ENCODE measurements at regions not wholly inside any gene's neighbourhood (a gene's known extent, or its start where the extent isn't known, plus 50 kb on each side); places are given as distances from the start of the nearest gene placed in this dataset.

GRCh38 chr4:160848901-160849760 lies 1314.7 kb downstream of the FSTL5 start:
- TF ChIP-seq CTCF (IDR thresholded peaks at IDR 0.05; ENCODE audit: insufficient read depth, low read depth, low read length, missing control alignments): no peak
- no peak overlapping the region for H3K4me3 ChIP-seq (ENCODE audit: low read length)
- peak; percentile 36 for DNase-seq (ENCODE audit: low read depth)

GRCh38 chr4:160864253-160864652 lies 1299.5 kb downstream of the FSTL5 start:
- H3K4me3 ChIP-seq (ENCODE audit: low read length): no peak overlapping the region
- no peak for TF ChIP-seq CTCF (IDR thresholded peaks at IDR 0.05; ENCODE audit: insufficient read depth, low read depth, low read length, missing control alignments)
- DNase-seq (ENCODE audit: low read depth): no peak

GRCh38 chr4:160869899-160870298 lies 1293.9 kb downstream of the FSTL5 start:
- no peak overlapping the region for H3K4me3 ChIP-seq (ENCODE audit: low read length)
- DNase-seq (ENCODE audit: low read depth): no peak
- TF ChIP-seq CTCF (IDR thresholded peaks at IDR 0.05; ENCODE audit: insufficient read depth, low read depth, low read length, missing control alignments): no peak

GRCh38 chr4:160872491-160872890 lies 1291.3 kb downstream of the FSTL5 start:
- no peak overlapping the region for H3K4me3 ChIP-seq (ENCODE audit: low read length)
- DNase-seq (ENCODE audit: low read depth): no peak
- no peak for TF ChIP-seq CTCF (IDR thresholded peaks at IDR 0.05; ENCODE audit: insufficient read depth, low read depth, low read length, missing control alignments)

GRCh38 chr4:160877087-160877790 lies 1286.6 kb downstream of the FSTL5 start:
- no peak for TF ChIP-seq CTCF (IDR thresholded peaks at IDR 0.05; ENCODE audit: insufficient read depth, low read depth, low read length, missing control alignments)

GRCh38 chr4:160880180-160880579 lies 1283.6 kb downstream of the FSTL5 start:
- no peak overlapping the region for H3K4me3 ChIP-seq (ENCODE audit: low read length)
- DNase-seq (ENCODE audit: low read depth): no peak

More at GRCh38 chr4:160877087-160877790, 1286.6 kb downstream of the FSTL5 start:
- peak; percentile 25 for DNase-seq (ENCODE audit: low read depth)
- H3K4me3 ChIP-seq (ENCODE audit: low read length): no peak overlapping the region

More at GRCh38 chr4:160880180-160880579, 1283.6 kb downstream of the FSTL5 start:
- no peak for TF ChIP-seq CTCF (IDR thresholded peaks at IDR 0.05; ENCODE audit: insufficient read depth, low read depth, low read length, missing control alignments)
